Putamen (tissue), 1 donor: ENCODE measurements at regions not wholly inside any gene's neighbourhood (a gene's known extent, or its start where the extent isn't known, plus 50 kb on each side); places are given as distances from the start of the nearest gene placed in this dataset.

Source experiments
- DNase-seq: peaks from one replicate; pipeline ENCODE4 v3.0.0-alpha.2; 2016; ENCODE audit warnings: low spot score

GRCh38 chr22:26847046-26847445 lies 189.7 kb downstream of the MIAT start:
- DNase-seq, result no peak

GRCh38 chr22:26847816-26848215 lies 190.4 kb downstream of the MIAT start:
- DNase-seq, result no peak

- no peak for DNase-seq
Observed at GRCh38 chr22:26848244-26848920, 191.0 kb downstream of the MIAT start.

- no peak for DNase-seq
Observed at GRCh38 chr22:26849575-26849974, 192.2 kb downstream of the MIAT start.

- DNase-seq, result no peak
Observed at GRCh38 chr22:26851125-26851524, 193.7 kb downstream of the MIAT start.

GRCh38 chr22:26852176-26852575 lies 194.8 kb downstream of the MIAT start:
- DNase-seq, result no peak

- no peak for DNase-seq
Observed at GRCh38 chr22:26853071-26853470, 195.7 kb downstream of the MIAT start.

- no peak for DNase-seq
Observed at GRCh38 chr22:26853495-26853894, 196.1 kb downstream of the MIAT start.

- DNase-seq, result no peak
Observed at GRCh38 chr22:26857169-26857568, 199.8 kb downstream of the MIAT start.

- no peak for DNase-seq
Observed at GRCh38 chr22:26860301-26860700, 202.9 kb downstream of the MIAT start.

GRCh38 chr22:26865021-26865420 lies 207.6 kb downstream of the MIAT start:
- no peak for DNase-seq

GRCh38 chr22:26883393-26883792 lies 226.0 kb downstream of the MIAT start:
- no peak for DNase-seq

GRCh38 chr22:26884921-26885320 lies 227.5 kb downstream of the MIAT start:
- no peak for DNase-seq

- DNase-seq, result no peak
Observed at GRCh38 chr22:26885441-26886261, 228.3 kb downstream of the MIAT start.

GRCh38 chr22:26887456-26887855 lies 230.1 kb downstream of the MIAT start:
- no peak for DNase-seq

GRCh38 chr22:26887916-26888315 lies 230.5 kb downstream of the MIAT start:
- no peak for DNase-seq

GRCh38 chr22:26888887-26889286 lies 231.5 kb downstream of the MIAT start:
- no peak for DNase-seq

- DNase-seq, result no peak
Observed at GRCh38 chr22:26889802-26890201, 232.4 kb downstream of the MIAT start.

- DNase-seq, result no peak
Observed at GRCh38 chr22:26890870-26891269, 233.5 kb downstream of the MIAT start.

- no peak for DNase-seq
Observed at GRCh38 chr22:26891429-26891828, 234.0 kb downstream of the MIAT start.

GRCh38 chr22:26892166-26893041 lies 235.0 kb downstream of the MIAT start:
- DNase-seq, result no peak
